Suppressor macrophage (primary cell): ENCODE measurements at regions not wholly inside any gene's neighbourhood (a gene's known extent, or its start where the extent isn't known, plus 50 kb on each side); places are given as distances from the start of the nearest gene placed in this dataset.
"Not testable (repeated sequence)": the region's sequence is repeated elsewhere in the genome, so short reads cannot be mapped to it uniquely, and the experiment has no call there.

Experiments
- DNase-seq, 4 experiments: peaks; one replicate each; pipeline ENCODE4 v3.0.0-alpha.2; 2020 to 2022

DNA sequence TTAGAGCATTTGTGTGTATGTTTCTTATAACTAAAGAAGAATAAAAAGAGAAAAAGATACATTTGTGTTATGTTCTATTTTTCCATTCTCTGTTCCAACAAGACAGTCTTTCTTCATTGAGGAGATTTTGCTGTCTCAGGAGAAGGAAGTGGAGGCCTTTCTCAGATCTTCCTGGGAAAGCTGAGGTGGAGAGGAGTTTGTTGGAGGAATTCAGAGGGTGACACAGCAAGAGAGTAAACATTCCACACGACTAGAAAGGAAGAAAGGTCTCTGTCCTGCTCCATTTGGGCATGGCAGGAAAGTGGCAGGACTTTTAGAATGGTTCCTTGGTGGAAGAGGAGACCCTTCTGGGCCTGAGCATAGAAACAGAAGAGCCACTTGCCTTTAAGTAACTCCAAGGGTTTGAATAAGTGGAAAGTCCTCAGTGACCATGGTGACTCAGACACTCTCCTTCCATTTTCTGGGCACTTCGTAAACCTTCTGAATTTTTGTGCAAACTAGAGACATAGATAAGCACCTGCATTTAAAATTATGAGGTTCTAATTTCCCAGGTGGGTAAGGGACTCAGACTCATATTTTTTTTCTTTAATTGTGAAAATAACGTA, 52.3 kb upstream of the COL5A2 start:
- DNase-seq, result no peak

GRCh38 chr2:189232759-189233406, 53.3 kb upstream of the COL5A2 start:
- no peak for DNase-seq

DNA sequence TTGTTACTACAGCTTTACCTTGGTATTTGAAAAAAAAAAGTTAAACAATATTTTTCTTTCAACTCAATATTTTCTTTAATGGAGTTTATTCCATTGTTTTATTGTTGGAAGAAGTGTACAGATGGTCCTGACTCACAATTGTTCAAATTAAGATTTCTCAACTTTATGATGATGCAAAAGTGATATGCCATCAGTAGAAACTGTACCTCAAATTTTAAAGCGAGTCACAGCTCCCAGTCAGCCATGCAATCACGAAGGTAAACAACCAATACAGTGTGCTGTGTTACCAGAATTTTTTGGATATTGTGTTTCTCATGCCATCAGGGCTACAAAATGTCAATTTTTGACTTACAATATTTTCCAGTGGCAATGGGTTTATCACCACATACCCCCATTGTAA, 54.0 kb upstream of the COL5A2 start:
- no peak for DNase-seq

GRCh38 chr2:189234991-189235390, 55.4 kb upstream of the COL5A2 start:
- DNase-seq, result no peak

GRCh38 chr2:189236066-189236465, 56.5 kb upstream of the COL5A2 start:
- no peak for DNase-seq

GRCh38 chr2:189238903-189239302, 59.3 kb upstream of the COL5A2 start:
- DNase-seq, result no peak

DNA sequence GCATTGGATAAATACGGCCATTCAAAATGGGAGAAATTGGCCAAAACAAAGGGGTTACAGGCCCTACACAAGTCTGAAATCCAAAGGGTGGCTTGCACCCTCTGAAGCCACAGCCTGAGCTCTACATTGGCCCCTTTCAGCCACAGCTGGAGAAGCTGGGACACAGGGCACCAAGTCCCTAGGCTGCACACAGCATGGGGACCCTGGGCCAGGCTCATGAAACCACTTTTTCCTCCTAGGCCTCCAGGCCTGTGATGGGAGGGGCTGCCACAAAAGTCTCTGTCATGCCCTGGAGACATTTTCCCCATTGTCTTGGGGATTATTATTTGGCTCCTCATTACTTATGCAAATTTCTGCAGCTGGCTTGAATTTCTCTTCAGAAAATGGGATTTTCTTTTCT, 64.3 kb upstream of the COL5A2 start:
- not testable (repeated sequence) for DNase-seq

GRCh38 chr2:189247276-189247675, 67.7 kb upstream of the COL5A2 start:
- DNase-seq, result no peak

- no peak for DNase-seq
Measured at GRCh38 chr2:189248141-189248540, 68.6 kb upstream of the COL5A2 start.

DNA sequence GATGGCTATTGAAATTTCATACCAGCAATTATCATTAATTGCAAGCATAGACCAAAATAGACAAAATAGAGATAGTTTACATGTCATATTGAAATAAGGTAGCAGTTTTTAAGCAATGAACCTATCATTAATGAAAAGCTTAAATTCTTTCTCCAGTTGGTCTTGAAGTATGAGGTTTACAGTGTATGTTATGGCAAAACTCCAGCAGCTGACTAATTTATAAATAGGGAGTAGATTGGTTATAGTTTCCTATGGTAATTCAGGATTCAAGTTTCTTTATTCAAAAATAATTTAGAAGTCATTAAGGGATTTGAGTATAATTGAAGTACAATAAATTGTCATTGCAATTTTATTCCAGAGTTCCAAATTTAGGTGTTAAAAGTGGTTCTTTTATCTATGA, 69.6 kb upstream of the COL5A2 start:
- no peak for DNase-seq

DNA sequence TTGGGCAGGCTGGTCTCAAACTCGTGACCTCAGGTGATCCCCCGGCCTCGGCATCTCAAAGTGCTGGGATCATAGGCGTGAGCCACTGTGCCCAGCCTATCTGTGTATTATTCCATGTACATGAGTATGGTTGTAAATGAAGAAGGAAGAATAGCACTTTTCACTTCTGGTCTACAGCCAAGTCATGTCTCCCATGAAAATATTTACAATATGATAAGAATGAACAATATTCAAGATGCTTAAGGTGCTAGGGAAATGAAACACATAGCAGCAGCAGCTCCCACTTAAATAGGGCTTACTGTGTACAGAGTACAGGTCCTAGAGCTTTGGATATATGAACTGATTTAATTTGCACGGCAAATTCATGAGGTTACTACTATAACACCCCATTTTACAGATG, 70.3 kb upstream of the COL5A2 start:
- DNase-seq, result no peak

- no peak for DNase-seq
Measured at GRCh38 chr2:189252991-189253675, 73.6 kb upstream of the COL5A2 start.

DNA sequence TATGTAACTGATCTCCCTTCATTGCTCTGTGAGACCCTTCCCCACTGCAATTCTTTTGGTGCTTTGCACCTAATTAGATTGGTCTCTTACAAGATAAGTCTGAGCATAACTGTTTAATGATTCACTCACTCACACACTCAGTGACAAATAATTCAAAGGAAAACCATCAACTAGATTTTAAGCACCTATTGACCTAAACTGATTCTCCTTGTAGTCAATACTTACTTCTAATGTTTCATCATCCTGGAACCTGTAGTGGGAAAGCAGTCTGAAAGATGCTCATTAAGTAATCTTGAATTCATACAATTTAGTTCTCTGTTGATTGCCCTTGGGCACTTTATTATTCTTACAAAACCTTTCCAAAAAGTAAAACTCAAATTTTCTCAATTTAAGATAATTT, 74.3 kb upstream of the COL5A2 start:
- no peak for DNase-seq

GRCh38 chr2:189254268-189254883, 74.8 kb upstream of the COL5A2 start:
- DNase-seq, result no peak

DNA sequence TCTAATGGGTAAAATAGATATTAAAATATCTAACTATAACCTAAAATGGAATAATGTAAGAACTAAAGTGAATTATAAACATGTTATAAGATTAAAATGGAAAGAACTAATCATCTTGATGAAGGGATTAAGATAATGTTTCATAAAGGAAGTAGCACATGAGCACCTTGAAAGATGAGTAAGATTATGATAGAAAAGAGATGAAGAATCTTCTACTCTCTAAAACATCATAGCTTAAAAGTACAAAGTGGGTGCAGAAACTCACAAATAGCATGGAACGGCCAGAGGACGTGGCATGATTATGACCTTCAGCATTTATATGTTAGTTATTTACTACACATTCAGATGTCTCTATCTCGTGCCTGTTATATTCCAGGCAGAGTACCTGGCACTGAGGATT, 76.2 kb upstream of the COL5A2 start:
- no peak for DNase-seq

- no peak for DNase-seq
Measured at GRCh38 chr2:189258616-189259365, 79.2 kb upstream of the COL5A2 start.

DNA sequence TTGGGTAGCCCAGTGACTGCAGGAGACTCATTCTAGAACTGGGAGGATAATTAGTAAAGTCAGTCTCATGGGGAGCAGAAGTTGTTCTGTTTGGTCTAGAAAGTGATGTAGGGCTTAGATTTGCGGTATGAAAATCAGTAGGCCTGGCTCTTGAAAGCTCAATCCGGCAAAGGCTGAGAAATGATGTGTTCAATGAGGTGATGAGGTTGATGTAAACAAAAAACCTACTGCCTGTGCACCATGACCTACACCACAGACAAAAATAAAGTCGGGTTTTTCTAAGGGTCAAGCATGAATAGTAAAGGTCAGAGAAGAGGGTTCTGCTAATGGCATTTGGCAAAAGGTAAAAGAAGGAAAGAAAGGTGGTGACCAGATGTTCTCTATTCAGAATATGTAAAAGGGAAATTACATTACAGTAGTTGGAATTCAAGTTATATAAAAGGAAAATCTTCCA, 80.8 kb upstream of the COL5A2 start:
- no peak for DNase-seq

DNA sequence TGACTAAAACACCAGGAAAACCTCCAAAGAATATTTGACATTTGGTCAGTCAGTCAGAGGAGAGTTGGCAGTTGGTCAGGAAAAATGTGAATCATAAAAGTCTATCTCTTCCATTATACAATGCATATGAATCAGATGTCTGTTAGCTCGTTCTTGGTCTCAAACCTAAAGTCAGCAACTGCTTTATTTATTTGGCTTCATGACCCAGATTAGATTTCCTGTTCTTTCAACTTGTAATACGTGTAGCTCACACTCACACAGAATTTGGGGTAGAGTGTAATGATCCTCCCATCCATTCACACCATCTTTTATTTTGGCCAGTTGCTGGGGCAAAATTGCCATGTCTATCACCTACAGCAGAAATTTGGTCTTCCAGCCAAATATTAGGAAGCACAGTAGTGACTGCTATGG, 81.9 kb upstream of the COL5A2 start:
- DNase-seq, result no peak

GRCh38 chr2:189261916-189262315, 82.4 kb upstream of the COL5A2 start:
- DNase-seq, result no peak

DNA sequence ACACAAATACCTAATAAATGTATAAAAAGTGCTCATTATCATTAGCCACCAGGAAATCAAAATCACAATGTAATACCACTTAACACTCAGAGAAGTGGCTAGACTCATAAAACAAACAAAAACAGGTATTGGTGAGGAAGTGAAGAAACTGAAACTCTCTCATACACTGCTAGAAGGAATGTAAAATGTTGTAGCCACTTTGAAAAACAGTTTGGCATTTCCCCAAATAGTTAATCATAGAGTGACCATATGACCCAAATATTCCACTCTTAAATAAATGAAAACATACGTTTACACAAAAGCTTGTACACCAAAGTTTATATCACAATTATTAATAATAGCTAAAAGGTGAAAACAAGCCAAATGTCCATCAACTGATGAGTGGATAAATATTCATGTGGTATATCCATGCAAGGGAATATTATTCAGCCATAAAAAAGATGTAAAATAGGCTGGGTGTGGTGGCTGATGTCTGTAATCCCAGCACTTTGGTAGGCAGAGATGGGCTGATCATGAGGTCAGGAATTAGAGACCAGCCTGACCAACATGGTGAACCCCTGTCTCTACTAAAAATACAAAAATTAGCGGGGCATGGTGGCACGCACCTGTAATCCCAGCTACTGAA, 86.2 kb upstream of the COL5A2 start:
- DNase-seq, result no peak

GRCh38 chr2:189267491-189267890, 87.9 kb upstream of the COL5A2 start:
- DNase-seq, result no peak

DNA sequence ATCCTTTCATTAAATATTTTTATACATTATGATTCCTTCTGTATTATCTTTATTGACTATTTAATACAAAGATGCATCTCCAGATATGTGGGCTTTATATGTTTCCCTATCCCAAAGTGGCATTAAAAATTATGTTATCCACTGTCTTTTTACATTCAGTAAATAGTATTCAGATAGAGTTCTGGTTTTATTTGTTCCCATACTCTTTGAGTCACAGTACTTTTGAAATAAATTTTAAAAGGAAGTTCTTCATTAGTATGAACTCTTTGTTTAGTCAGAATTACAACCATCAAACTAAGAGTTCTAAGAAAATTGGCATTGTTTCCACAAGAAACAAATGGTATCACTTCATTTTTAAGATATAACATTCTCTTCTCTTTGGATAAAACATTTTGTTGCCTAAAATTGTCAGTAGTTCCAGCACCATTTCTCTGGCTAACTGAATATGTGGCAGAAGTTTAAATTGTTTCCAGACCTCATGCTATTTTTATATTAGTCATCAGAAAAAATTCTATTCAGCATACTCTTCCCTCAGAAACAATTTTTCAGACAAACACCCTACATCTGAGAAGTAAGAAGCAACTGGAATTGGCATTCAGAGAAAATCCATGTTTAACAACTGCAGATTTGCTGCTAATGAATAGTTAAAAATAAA, 88.5 kb upstream of the COL5A2 start:
- DNase-seq, result no peak
